Stimulated activated CD4-positive, alpha-beta T cell treated with anti-CD3 and anti-CD28 coated beads, Interleukin-12 subunit alpha, Interleukin-12 subunit beta, amount 100 ng/mL, for 24 hours (primary cell): ENCODE measurements at regions not wholly inside any gene's neighbourhood (a gene's known extent, or its start where the extent isn't known, plus 50 kb on each side); places are given as distances from the start of the nearest gene placed in this dataset.
"Not testable (repeated sequence)": the region's sequence is repeated elsewhere in the genome, so short reads cannot be mapped to it uniquely, and the experiment has no call there.

Experiments used
- DNase-seq, 2 experiments: peaks; one replicate each; pipeline ENCODE4 v3.0.0-alpha.2; 2020; ENCODE audit warnings: low read depth in 2 of 2

DNA sequence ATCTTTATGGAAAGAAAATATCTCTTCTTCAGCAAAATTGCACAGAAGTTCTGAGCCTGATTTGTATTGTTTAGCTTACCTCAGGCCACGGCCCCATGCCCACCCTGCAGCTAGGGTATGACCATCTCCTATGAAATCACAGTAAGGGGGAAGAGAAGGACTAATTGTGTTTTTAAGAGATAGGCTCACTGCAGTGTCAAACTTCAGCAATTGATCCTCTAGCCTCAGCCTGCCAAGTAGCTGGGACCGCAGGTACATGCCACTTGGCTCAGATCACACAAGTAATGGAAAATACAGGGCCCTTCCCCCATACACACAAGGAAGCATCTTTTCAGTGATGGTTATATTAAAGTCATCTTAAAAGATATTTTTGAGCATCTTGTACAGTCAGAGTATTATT, 60.0 kb downstream of the DMAC1 start:
- DNase-seq = no peak

- no peak for DNase-seq
Observed at GRCh38 chr9:7735311-7735710, 64.3 kb downstream of the DMAC1 start.

DNA sequence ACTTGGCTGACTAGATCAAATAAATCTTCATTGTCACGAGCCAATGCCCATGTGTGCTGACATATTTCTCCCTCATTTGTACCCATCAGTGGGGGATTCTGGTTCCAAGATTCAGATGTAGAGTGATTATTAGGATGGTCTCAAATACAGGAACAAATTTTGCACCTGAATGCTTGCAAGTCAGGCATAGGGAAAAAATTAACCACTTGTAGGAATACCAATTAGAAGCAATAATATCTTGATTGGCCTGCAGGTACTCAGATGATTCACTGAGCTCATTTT, 69.5 kb downstream of the DMAC1 start:
- no peak for DNase-seq

GRCh38 chr9:7729371-7730163, 70.0 kb downstream of the DMAC1 start:
- DNase-seq = no peak

DNA sequence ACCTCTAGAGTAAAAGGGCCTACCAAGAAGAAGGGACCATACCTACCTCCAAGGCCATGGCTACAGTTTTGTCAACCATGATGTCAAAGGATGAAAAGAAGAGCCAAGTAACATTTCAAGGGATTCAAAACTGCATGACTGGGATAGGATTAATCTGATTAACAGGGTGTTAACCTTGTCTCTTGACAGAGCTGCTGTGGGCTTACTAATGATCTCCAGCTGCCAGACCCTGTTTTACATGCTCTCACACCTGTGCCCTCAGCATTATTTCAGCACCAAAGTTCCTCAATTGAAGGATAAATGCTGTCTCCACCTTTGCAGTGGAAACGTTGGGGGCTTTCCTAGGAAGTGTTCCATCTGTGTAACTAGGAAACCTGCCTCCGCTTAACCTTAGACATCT, 78.3 kb downstream of the DMAC1 start:
- no peak for DNase-seq

GRCh38 chr9:7713088-7713487, 86.5 kb downstream of the DMAC1 start:
- not testable (repeated sequence) for DNase-seq

- no peak for DNase-seq
Observed at GRCh38 chr9:7710686-7711085, 88.9 kb downstream of the DMAC1 start.

DNA sequence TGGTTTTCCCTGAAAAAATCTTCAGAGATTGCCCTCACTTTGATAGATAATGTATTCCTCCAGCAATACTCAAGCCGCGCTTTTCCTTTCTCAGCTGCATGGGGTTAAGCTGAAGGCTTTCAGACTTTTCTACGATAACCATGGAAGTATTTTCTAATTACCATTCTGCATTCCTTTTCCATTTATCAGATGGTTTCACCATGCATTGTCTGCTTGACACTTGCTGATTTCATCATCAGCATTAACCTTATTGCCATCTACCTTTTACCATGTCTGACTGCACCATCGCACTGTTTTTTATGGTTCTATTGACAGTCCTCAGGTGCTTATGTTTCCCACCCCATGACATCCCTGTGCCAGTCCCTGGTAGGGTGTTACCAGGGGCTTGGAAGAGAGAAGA, 91.6 kb downstream of the DMAC1 start:
- no peak for DNase-seq

DNA sequence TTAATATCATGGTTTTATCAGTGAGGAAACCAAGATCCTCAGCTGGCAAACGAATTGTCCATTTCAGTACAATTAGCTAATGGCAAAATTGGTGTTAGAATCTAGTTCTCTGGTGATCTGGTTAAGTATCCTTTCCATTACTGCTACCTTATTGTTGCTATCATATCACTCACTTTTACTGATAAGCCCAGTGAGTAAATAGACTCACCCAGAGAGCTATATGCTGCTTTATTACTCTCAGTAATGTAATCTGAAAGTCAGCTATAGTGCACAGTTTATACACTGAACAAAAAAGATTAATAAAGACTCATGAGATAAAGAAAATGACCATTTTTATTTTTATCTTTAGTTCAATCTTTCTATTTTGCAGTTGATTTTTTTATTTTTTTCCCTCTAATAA, 95.0 kb downstream of the DMAC1 start:
- no peak for DNase-seq

DNA sequence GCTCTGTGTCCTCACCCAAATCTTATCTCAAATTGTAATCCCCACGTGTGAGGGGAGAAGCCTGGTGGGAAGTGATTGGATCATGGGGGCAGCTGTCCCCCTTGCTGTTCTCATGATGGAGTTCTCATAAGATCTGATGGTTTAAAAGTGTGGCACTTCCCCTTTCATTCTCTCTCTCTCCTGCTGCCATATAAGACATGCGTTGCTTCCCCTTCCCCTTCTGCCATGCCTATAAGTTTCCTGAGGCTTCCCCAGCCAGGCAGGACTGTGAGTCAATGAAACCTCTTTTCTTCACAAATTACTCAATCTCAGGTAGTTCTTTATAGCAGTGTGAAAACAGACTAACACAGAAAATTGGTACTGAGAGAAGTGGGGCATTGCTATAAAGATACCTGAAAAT, 107.7 kb downstream of the DMAC1 start:
- no peak for DNase-seq

GRCh38 chr9:7690014-7690413, 109.6 kb downstream of the DMAC1 start:
- no peak for DNase-seq

- DNase-seq = no peak
Observed at GRCh38 chr9:7688626-7689025, 111.0 kb downstream of the DMAC1 start.

DNA sequence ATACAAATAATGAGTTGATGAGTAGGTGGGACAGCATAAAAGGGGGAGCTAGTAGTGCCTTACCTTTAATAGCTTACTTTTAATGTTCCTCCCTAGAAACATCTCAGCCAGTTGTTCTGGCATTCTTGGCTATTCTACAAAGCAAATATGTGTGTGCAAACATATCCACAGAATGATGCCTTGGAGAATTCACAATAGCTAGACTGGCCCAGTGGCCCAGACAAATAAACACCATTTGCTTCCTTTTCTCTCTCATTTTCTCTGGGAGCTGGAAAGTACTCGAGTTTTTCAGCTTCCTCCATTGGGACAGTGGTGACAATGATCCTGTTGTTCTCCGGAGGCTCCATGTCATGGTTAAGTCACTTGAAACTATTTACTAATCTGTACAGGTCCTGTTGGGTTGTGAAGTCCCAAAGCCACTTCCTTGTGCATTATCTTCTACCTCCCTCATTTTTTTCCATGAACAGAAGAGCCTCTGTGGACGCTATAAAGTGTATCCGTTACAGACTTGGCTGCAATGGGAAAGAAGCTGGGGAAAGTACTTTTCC, 122.9 kb downstream of the DMAC1 start:
- DNase-seq = no peak

DNA sequence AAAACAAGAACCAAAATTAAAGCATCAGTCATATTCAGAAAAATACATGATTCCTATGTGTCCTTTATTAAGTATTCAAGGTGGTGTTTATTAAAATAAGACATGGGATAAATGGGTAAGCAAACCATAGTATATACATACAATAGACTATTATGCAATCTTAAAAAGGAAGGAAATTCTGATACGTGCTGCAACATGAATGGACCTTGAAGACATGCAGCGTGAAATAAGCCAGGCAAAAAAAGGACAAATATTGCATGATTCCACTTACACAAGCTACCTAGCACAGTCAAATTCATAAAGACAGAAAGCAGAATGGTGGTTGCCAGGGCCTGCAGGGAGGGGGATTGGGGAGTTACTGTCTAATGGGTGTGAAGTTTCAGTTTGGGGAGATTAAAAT, 127.7 kb downstream of the DMAC1 start:
- DNase-seq = no peak

DNA sequence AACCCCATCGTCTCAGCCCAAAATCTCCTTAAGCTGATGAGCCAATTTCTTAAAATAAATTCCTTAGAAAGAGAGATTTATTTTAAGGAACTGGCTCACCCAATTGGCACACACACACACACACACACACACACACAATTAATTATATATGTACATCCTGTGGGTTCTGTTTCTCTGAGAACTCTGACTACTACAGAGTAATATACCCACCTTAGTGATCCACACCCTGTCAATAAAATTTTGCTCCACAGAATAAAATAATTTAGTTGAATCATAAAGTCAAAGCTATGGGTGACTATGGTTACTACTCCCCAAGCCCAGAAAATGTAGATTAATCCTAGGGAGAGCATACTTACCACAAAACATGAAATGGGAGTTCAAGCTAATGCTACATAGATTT, 131.0 kb downstream of the DMAC1 start:
- DNase-seq = no peak

GRCh38 chr9:7665874-7666273, 133.7 kb downstream of the DMAC1 start:
- DNase-seq = no peak

- DNase-seq = no peak
Observed at GRCh38 chr9:7659766-7660165, 139.8 kb downstream of the DMAC1 start.

DNA sequence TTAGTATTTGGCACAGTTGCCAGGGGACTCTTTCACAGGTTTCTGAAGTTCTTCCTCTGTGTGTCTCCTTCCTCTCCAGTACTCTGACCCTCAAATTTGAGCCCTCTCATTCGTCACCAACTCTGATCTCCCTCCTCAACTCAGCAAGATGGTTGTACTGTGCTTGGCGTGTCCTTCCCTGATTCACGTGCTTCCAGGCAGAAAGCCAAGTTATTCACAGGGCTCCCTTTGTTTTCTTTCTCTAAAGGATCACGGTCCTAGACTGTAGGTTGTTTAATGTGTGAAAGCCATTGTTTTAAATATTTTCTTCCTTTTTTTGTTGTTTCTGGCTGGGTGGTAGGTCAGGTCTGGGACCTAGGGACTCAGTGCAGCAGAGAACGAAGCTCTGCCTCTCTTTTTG, 142.9 kb downstream of the DMAC1 start:
- DNase-seq = no peak

DNA sequence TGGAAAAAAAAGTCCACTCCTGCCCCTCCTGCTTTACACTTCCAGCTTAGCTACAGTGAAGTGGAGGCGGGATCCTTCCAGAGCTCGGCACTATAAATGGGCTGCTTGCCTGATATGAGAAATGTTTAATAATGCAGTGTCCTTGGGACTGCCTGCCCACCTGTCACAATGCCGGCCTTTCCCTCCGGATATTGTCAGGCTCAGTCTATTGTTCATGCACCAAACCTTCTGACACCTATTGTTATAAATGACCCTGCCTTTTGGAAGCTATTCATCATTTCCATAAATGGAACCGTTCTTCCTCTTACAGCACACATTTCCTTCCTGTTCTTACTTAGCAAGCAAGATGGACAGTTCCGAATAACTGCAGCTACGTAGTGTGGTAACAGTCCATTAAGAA, 146.3 kb downstream of the DMAC1 start:
- no peak for DNase-seq

GRCh38 chr9:7640231-7640630, 159.3 kb downstream of the DMAC1 start:
- no peak for DNase-seq

DNA sequence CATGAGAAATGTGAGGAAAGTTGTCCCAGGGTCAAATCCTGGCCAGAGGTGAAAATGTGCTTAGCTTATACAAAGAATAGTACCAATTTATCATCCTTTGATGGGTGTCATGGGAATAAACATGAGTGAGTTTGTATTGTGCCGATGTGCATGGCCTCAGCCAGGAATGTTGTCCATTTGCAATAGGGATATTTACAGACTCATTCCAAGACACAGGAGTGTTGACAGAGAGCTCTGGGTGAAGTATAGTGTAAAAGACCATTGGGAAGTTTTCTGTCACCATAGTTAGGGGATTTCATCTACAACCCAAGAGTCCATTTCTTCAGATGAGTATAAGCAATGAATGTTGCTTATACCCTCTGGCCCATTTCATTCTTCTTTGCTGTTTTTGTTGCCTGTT, 160.1 kb downstream of the DMAC1 start:
- no peak for DNase-seq

GRCh38 chr9:7636838-7637467, 162.6 kb downstream of the DMAC1 start:
- no peak for DNase-seq

GRCh38 chr9:7636309-7636708, 163.3 kb downstream of the DMAC1 start:
- no peak for DNase-seq
